Lower leg skin (tissue), 3 donors: ENCODE measurements at regions not wholly inside any gene's neighbourhood (a gene's known extent, or its start where the extent isn't known, plus 50 kb on each side); places are given as distances from the start of the nearest gene placed in this dataset.

Experiments
- CTCF ChIP-seq, 3 donors: fragments of 450-650 bp; IDR thresholded peaks; one replicate each; pipeline ENCODE4 v1.5.1; 2016; ENCODE audit warnings: antibody characterized with exemption in 3 of 3, mild to moderate bottlenecking in 3 of 3, moderate library complexity in 2 of 3
- POLR2A ChIP-seq, 2 donors: fragments of 450-650 bp; IDR thresholded peaks; one replicate each; pipeline ENCODE4 v1.6.1; 2016 to 2017; ENCODE audit warnings: antibody characterized with exemption in 2 of 2, mild to moderate bottlenecking in 1 of 2, moderate library complexity in 1 of 2

GRCh38 chr2:160628811-160629210 lies 135.2 kb upstream of the RBMS1 start:
- TF ChIP-seq CTCF (IDR thresholded peaks at IDR 0.05) (no peak), POLR2A (IDR thresholded peaks at IDR 0.05) (no peak)
